ENCODE measurements at regions not wholly inside any gene's neighbourhood (a gene's known extent, or its start where the extent isn't known, plus 50 kb on each side); places are given as distances from the start of the nearest gene placed in this dataset.

- no peak for TF ChIP-seq EZH2 (IDR thresholded peaks at IDR 0.05; ENCODE audit: low read depth, low read length, severe bottlenecking)
- TF ChIP-seq MAX (IDR thresholded peaks at IDR 0.05): no peak
- TF ChIP-seq ZNF274 (IDR thresholded peaks at IDR 0.05; ENCODE audit: borderline replicate concordance, extremely low read depth, low read length): no peak
- no peak for TF ChIP-seq FOSL1 (IDR thresholded peaks at IDR 0.05; ENCODE audit: insufficient read depth, low read depth, low read length)
- no peak for TF ChIP-seq CTCF (IDR thresholded peaks at IDR 0.05; ENCODE audit: control extremely low read depth in 1 of 3, insufficient read depth in 1 of 3, low read depth in 1 of 3, low read length in 3 of 3)
Observed at GRCh38 chr11:92623055-92623454, 346.4 kb upstream of the MTNR1B start.
